22Rv1 (cell line): ENCODE measurements at regions not wholly inside any gene's neighbourhood (a gene's known extent, or its start where the extent isn't known, plus 50 kb on each side); places are given as distances from the start of the nearest gene placed in this dataset.

Source experiments
- ZFX ChIP-seq: fragments of 450-650 bp; IDR thresholded peaks from 2 replicates; pipeline ENCODE4 v1.6.1; 2017; ENCODE audit warnings: antibody characterized with exemption, borderline replicate concordance
- TF ChIP-seq, protein P1 (sequence below): fragments of 450-650 bp; IDR thresholded peaks from 2 replicates; pipeline ENCODE4 v1.5.1; 2017; ENCODE audit warnings: mild to moderate bottlenecking

DNA sequence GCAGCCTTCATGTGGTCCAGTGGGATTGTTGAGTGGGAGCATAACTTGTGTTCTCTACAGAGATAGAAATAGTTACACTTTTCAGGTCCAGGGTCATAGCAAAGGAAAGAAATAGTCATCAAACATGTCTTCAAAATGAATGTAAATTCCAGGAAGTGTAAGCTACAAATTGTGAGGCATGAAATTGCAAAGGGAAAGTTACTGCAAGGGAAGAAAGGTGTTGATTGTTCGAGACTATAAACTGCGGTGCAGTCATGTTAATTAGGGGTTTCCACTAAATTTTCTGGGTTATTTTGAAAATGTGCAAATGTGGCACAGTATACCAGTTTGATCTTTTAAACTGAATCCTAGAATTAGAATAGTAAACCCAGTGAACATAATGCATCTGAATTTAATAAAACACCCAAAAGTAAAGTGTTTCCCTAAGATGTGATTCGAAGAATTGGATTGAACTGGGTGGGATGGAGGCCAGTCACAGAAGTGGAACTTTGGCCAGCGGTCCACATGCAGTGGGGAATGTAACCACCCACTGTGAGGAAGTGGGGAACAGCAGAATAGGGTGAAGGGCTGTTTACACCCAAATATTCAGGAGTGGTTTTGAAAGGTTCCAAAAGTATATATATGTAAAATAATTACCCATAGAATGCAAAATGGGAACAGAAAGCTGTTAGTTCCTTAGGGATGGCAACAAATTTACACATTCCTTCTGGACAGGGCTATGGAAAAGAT is 126.5 kb upstream of the CCDC68 start:
- TF ChIP-seq, protein P1, sequence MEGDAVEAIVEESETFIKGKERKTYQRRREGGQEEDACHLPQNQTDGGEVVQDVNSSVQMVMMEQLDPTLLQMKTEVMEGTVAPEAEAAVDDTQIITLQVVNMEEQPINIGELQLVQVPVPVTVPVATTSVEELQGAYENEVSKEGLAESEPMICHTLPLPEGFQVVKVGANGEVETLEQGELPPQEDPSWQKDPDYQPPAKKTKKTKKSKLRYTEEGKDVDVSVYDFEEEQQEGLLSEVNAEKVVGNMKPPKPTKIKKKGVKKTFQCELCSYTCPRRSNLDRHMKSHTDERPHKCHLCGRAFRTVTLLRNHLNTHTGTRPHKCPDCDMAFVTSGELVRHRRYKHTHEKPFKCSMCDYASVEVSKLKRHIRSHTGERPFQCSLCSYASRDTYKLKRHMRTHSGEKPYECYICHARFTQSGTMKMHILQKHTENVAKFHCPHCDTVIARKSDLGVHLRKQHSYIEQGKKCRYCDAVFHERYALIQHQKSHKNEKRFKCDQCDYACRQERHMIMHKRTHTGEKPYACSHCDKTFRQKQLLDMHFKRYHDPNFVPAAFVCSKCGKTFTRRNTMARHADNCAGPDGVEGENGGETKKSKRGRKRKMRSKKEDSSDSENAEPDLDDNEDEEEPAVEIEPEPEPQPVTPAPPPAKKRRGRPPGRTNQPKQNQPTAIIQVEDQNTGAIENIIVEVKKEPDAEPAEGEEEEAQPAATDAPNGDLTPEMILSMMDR = no peak
- no peak for TF ChIP-seq ZFX
